GM18870 (cell line): ENCODE measurements at regions not wholly inside any gene's neighbourhood (a gene's known extent, or its start where the extent isn't known, plus 50 kb on each side); places are given as distances from the start of the nearest gene placed in this dataset.

Experiments used
- ATAC-seq: cut with Tn5 transposase; IDR thresholded peaks from one replicate; pipeline ENCODE4 v1.9.1; 2021; ENCODE audit warnings: moderate library complexity; ENCODE audit not compliant: unreplicated experiment

DNA sequence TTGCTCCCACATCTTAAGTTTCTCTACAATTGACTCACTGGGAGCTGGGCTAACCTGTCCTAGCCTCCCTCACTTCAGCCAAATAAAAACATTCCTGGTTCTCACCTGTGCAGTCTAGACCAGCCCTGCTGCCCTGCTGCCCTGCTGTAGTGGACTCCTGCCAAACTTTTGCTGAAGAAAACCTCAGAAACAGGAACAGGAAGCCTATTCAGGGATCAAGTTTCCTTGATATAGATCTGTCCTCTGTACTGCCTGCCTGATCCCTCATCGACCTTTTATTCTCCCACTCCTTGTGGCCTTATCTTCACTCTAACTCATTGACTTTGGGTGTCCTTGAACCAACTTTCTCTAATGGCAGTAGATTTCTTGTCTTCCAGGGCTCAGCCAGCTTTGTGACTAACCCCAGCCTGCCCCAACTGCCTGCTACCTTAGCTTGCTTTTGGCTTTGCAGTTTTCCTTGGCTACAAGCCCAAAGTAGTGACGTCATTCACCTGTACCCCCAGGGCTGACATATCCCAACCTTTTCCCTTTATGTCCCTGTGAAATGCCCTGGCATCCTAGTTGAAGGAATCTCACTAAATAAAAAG, 234.8 kb downstream of the DUSP6 start:
- ATAC-seq = no peak

DNA sequence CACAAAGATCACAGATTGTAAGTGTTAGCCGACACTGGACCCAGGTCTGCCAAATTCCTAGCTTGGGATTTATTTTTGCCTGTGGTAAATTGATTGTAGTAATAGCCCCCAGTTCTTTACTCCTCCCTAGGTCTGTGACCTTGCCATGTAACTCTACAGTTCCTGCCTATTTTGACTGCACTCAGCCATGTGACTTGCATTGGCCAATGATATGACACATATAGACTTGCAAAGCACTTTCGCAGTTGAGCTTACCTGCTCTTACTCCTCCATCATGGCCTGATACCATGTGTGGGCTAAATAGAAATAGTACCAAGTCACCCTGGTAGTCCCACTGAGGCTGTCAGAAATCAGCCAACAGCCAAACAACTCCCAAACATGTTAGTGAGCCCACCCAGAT, 240.3 kb downstream of the DUSP6 start:
- ATAC-seq = no peak

DNA sequence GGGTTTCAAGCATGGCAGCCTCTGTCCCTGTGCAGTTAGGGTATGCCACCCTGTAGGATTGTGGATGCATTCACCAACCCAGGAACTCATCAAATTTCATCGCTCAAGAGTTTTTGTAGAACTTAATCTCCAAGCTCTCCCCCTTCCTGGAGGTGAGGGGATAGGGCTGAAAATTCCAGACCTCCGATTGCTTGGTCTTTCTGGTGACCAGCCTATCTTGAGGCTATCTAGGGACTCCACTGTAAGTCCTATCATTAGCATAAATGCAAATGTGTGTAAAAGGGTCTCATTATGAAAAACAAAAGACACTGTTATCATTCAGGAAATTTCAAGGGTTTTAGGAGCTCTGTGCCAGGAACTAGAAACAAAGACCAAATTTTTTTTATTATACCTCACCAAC, 244.0 kb downstream of the DUSP6 start:
- ATAC-seq = no peak

DNA sequence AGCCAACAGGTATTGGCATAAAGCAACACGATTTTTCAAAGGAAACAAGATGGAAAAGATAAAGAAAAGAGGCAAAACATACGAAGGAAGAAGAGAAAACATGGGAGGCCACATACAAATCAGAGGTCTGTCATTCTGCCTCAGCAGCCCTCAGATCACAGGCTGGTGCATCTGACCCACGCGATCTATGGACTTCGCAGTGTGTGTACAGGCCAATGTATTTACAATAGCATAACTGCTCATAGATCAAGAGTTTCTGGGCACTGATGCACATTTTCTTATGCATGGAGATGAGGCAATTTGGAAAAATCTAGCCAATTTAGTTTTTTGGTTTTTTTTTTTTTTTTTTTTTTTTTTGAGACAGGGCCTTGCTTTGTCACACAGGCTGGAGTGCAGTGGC, 245.4 kb downstream of the DUSP6 start:
- ATAC-seq = no peak

DNA sequence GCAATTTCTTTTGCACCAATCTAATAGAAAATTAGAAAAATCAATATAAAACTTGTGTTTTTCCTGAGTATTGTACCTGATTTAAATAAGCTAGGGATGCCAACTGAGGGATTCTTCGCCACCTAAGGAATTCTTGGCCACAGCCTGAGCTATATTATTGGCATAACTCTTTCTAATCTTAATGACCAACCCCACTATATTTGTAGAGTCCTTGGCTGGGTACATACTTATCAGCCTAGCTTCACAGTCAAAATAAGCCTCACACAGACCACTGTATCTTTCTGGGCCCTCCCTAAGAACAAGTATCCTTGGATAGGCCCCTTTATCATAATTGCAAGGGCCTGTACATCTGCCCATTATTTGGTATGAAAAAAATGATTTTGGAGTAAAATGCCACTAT, 247.1 kb downstream of the DUSP6 start:
- ATAC-seq = no peak

DNA sequence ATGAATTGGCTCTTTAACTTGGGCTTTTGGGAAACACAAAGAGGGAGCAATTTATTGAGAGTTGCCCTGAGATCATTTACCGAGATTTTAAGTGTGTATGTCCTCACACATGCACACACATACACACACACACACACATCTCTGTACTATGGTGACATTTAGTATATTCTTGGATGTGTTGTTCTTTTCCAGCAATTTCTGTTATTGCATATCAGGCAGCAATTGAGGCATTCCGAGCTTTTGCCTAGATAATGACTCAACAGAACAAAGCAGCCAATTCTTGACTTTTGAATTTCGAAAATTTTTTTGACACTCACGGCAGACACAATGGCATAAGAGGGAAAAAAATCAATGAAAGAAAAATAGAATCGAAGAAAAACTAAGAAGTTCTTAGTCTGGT, 248.5 kb downstream of the DUSP6 start:
- no peak for ATAC-seq

DNA sequence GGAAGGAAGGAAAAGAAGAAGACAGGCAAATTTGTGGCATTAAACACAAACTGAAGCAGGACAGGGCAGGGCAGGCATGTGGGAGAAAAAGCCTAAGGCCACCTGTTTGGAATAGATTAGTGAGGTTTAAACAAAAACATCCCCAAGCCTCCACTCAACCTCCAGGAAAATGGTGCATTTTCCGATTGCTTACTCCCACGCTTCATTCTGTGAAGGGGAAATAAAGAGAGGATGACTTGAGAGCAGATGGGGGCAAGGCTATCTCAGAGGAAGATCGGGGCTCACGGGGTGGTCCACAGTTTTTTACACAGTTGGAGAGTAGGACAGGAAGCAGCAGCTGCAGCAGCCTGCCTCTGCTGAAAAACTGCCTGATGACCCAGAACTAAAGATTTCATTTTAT, 250.9 kb downstream of the DUSP6 start:
- ATAC-seq = no peak

DNA sequence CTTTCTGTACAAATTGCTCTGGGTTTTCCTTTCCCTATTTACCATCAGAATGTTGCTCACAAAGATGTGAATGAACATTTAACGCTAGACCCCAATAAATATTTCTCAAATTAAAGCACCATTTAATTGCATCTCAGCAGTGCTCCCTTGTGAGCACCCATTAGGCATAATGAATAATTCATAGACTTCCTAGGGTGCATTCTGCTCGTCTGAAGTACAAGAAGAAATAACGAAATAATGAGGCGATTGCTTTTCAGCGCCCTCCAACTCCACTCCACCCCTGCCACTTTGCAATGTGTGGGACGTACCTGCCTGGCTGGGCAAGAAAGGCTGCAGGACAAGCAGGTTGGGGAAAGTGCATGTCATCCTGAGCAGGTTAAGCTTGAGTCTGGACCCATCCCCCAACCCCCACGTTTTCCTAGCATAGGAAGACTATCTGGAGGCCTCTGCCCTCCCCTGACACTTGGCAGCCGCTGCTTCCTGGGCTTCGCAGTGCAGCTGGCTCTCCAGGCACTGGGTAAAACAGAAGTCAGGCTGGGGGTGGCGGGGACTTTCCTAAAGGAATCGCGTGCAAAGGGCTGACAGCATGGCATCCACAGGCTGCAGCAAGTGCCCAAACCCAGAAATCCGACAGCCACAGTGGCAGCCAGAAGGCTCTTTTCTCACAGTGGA, 253.7 kb downstream of the DUSP6 start:
- ATAC-seq = no peak

DNA sequence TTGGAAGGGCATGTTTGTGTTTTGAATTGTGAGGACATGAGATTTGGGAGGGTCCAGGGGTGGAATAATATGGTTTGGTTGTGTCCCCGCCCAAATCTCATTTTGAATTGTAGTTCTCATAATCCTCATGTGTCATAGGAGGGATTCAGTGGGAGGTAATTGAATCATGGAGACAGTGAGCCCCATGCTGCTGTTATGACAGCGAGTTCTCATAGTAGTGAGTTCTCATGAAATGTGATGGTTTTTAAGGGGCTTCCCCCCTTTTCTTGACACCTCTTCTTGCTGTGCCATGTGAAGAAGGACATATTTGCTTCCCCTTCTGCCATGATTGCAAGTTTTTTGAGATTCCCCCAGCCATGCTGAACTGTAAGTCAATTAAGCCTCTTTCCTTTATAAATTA, 260.0 kb downstream of the DUSP6 start:
- no peak for ATAC-seq

DNA sequence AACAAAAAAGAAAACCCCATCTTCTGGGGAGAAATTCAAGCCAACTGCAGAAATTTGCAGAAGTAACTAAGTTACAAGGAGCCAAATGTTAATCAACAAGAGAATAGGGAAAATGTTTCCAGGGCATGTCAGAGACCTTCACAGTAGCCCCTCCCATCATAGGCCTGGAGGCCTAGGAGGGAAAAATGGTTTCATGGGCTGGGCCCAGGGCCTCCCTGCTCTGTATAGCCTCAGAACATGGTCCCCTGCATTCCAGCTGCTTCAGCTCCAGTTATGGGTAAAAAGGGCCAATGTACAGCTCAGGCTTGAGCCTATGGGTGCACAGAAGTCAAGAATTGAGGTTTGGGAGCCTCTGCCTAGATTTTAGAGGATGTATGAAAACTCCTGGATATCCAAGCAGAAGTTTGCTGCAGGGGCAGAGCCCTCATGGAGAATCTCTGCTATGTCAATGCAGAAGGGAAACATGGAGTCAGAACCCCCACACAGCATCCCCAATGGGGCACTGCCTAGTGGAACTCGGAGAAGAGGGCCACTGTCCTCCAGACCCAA, 260.9 kb downstream of the DUSP6 start:
- ATAC-seq = no peak

DNA sequence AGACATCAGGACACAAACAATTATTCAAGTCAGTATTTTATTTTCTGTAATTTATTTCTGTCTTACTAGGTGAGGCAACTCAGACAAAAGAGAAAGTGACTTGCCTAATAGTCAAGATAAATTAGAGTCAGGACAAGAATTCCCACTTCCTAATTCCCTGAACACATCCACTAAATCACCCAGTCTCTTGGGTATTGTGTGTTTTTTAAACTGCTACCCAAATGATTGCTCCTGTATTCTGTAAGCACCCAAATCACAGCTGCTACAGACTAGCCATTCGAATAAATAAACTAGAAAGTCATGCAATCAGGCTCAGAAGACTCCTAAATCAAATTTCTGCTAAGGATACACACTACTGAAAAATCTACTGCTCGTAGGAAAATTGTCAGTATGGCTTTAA, 263.0 kb downstream of the DUSP6 start:
- no peak for ATAC-seq

DNA sequence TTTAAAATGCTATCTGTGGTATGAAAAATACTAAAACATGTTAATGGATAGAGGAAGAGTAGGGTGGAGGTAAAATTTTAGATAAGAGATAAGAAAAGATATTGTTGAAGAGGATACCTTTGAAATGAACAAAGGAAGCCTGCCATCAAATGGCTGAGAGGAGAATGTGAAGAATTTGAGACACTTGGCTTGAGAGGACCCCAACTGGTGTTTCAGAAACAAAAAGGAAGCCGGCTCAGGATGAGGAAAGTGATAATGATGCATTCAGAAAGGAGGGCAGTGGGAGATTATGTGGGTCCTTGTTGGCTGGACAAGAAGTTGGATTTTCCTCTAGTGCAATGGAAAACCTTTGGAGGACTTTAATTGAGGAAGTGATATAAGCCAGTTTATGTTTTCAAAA, 264.4 kb downstream of the DUSP6 start:
- ATAC-seq = no peak

DNA sequence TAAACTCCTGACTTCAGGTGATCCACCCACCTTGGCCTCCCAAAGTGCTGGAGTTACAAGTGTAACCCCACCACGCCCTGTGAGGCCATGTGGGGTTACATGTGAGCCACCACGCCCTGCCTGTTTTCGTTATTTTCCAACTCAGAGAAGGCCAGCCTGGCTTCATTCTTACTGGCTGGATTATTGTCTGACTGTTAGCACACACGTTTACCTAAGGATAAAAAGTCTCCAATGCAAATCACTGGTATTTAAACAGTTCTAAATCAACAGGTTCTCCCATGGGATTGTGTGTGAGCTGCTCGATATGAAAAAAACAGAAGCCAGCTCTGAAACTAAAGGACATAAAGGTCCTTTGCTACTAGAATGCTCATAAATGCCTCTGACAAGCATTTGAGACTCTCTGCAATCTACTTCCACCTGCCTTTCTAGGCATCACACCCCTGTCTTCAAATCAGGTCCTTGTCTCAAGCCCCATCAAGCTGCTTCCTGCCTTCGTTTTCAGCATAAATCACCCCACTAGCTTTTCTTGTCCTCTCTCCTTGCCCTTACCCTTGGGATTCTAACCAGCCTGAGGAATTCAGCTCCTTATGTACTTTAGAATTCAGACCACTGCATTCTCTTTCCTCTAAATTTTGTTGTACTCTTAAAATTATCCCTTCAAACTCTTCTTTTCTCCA, 265.0 kb downstream of the DUSP6 start:
- no peak for ATAC-seq

DNA sequence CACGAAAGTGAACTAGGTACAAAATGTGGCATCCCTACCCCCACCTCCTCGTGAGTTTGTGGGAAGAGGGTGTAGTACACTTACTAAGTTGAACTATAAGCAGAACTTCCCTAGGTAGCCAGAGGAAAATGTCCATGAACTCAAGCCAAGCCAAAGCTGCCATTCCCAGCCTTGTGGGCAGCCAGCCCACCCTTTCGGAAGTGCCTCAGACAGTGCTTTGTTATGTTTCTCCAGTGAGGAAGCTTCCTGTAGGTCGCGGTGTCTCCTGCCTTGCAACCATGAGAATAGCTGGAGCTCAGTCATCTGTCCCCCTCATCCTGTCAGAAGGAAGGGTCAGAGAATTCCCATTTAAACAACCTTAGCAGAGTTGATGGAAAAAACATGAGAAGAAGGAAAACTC, 266.9 kb downstream of the DUSP6 start:
- ATAC-seq = no peak

DNA sequence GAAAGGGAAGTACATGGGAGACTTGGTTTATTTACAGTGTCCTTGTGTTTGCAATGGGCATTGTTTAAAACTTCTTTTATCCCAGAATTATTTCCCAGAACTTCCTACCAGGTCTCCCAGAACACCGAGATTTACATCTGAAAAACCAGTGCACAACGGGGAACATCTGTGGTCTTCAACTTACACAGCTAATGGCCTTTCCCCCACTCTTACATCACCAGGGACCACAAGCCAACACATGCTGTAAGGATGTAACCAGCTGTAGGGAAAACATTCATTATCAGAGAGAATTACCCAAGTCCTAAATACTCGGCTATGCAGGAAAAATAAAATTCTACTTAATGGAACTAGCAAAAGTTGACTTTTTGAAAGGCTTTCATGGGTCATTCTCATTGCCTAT, 267.6 kb downstream of the DUSP6 start:
- no peak for ATAC-seq

DNA sequence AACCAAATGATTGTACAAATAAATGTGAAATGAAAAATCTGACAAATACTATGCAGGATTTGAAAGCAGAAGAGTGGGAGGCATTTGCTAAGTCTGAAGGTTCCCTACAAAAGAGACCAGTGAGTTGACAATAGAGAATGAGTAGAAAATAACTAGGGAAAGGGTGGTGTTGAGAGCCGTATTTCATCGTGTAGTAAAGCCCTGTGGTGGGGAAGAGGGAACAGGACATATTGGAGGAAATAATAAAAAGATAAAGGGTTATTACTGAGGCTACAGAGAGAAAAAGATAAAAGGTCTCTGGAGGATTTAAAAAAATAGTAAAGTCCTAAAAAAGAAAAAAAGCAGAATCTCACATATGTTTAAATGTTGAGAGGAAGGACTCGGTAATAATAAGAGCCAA, 268.8 kb downstream of the DUSP6 start:
- no peak for ATAC-seq

DNA sequence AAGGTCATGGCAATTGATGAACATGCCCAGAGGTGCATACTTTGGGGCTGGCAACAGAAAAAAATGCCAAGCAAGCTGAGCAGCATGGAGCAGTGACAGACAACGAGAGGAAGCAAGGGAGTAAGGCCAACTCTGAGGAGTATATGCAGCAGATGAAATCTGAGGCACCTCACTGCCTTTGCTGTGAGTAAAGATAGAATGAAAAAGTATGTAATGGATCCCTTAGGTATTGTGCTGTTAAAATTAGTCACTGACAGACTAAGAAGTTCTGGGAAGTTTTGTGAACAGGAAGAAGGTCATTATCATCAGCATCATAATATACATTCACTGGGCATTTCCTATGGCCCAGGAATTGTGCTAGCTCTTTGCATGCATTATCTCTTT, 269.9 kb downstream of the DUSP6 start:
- ATAC-seq = no peak

DNA sequence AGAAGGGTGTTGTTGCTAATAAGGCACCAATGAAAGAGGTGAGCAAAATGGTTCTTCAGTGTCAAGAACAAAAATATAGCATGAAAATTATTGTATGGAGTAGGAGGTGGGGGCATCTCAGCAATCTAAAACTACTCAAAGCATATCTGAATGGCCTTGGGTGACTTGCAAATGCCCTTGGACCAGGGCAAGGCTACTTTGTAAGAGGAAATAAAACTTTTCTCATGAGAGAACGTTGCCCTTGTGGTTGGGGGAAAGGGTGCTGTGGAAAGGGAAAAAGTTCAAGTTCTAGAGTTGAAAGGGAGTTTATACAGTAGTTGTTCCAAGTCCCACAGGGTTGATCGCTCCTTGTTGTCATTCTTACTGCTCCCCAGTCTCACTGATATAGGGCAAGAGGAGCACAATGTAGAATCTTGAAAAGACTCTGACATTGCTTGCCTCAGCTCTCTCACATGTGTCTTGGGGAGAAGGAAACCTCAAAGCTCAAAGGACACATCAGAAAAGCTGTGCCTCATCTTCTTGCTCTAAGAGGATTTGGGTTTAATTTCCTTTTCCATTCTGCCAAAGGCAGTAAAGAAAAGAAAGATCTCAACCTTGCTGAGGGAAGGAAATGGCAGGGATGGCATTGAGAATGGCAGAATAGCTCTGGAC, 270.5 kb downstream of the DUSP6 start:
- ATAC-seq = no peak

DNA sequence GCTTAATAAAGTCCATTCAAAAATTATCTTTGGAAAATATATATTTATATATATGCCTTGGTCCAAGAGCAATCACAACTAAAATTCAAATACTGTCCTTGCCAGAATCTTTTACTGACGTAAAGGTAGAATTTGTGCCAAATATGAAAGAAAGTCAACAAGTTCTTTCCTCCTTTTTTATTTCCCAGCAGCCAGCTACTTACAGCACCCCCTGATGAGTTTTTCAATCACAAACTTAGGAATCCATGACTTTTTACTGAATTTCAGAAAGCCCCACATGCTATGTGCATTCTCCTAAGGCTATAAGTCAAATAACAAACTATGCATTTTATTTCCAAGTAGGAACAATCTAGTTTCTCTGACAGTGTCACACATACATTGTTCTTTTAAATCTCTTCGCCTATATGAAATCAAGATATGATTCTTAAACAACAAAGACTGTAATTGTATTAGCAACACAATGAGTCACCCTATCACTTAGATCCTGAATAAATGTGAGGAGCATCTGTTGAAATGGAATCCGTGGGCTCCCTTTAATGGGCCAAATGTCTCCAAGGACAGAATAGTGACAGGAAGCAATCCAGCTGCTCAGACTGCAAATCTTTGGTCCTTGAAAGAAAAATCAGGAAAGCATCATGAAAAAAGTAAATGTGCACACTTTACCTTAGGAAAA, 271.4 kb downstream of the DUSP6 start:
- ATAC-seq = no peak

DNA sequence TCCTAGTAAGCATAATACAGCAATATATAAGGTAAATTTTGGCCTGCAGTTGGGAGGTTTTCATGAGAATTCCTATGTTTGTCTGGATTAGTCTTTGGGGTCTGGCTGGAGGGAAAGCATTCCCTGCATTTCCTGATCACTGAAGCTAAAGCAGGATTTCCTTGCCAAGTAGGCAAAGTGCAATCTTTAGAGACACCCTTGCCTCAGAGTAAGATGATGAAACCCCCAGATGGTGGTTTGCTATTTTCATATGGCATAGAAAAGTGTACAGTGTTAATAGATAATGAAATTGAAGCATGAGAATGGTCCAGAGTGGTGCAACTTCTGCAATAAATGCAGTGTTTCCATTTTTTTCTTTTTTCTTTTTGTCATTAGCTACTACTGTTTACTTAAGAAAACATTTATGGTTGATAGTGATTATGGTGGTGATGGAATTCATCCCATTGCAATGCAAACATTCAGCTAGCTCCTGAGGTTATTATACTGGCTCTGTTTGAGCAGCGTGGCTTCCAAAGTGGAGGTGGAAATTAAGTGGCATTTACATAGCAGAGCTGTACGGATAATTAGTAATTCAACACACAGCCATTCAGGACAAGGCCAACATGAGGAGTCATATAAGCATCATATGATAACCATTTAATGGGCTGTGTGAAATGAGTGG, 276.3 kb downstream of the DUSP6 start:
- ATAC-seq = no peak

DNA sequence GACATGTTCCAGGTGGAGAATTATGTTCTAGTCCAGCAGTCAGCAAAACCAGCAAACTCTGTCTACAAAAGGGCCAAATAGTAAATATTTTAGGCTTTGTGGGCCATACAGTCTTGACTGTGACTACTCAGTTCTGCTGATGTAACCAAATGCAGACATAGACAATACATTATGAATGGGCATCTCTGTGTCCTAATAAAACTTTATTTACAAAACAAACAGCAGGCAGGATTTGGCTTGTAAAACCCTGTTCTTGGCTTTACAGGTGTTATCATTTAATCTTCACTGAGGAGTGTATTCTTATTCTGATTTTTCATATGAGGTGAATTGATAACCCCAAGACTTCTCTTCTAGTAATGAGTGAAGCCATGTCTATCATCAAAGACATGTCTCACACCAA, 278.6 kb downstream of the DUSP6 start:
- no peak for ATAC-seq
